ENCODE measurements at regions not wholly inside any gene's neighbourhood (a gene's known extent, or its start where the extent isn't known, plus 50 kb on each side); places are given as distances from the start of the nearest gene placed in this dataset.
A peak's percentile ranks its signal among the peaks of the same experiment; 100 is the strongest.

DNA sequence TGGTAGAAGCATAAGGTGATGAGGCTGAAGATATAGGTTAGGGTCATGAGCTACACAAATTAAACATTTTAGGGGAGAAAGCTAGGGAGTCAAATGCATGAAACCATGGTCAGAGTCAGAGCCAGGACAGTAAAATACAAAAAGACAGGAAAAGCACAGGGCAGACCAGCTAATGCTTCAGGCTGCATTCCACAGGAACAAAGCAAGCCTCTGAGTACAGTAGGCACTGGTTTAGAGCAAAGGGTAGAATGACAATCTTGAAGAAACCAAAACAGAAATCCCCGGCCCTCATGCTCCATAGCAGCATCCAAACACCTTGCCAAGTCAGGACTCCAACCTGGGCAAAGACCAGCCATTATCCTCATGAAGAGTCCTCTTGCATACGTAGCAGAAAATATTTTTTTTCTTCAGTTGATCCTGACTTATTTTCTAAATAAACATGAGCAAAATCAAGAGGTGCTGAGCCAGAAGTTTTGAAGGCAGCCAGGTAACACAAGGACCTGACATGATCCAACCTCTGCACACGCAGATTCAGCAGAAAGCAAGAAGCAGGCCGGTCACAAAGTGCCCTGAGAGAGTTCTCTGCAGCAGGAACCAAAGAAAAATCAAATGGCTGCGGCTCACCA, 273.1 kb downstream of the TTLL7 start:
- DNase-seq (ENCODE audit: low read depth): no peak

DNA sequence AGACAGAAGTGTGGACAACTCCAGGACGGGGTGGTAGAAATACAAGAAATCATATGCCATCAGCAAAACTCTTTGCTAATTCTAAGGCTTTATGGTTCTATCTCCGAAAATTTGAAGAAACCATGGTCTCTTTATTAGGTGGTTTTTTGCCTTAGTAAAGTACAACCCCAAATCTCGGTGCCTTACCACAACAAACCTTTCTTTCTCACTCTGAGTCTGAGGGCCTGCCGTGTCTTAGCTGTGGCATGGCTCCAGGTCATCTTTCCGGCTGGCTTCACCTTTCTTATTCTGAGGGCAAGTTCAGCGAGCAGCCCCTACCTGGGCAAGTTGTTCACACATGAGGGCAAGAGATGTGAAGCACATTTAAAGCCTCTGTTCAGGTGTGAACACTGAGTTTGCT, 280.6 kb downstream of the TTLL7 start:
- DNase-seq (ENCODE audit: low read depth): no peak

DNA sequence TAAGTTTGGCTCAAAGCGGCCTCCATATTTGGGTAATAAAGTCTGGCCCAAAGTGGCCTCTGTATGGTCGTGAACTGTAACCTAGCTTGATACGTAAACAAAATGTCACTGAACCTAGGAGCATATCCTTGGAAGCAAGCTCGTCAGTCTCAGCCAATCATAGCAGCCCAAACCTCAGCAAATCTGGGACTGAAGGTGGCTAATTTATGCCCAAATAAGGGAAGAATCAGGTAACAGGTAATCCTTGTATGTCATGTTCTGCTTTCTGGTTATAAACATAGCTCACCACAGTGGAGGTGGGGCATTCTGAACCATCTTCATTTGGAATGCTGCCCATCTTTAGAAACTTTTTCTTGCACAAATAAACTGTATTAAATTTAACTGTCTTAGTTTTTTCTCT, 281.1 kb downstream of the TTLL7 start:
- no peak for DNase-seq (ENCODE audit: low read depth)

DNA sequence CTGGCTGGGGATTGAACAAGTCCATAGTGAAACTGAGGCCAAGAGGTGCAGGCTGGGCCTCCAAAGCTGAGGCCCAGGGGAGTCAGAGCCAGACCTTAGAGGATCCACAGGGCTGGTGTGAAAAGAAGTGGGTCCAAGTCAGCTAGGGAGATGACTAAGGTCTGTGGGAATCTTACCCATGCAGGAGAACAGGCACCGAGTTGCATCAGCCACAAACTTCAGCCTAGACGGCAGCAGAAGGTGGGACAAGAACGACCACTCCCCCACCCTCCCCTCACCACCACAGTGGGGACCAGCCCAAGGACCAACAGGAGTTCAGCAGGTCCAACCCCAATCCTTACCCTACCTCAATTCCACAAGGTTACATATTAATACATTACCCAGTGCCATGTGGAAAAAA, 282.3 kb downstream of the TTLL7 start:
- DNase-seq (ENCODE audit: low read depth): no peak

DNA sequence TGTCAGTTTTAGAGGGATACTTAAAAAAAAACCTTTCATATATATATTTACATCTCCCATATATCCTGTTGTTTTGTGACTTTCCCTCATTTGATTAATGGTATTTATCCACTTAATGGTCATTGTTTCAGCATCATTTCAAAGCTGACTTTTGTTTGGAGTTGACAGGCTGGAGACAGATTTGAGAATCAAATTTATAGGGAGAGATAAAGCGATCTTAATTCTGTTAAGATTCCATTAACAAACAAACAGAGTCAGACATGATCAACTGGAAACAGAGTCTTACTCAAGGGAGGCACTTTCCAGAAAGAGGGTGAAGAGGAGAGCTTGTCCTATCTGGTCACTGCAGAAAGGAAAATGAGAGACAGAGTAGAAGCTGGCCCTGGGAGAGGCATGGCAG, 283.4 kb downstream of the TTLL7 start:
- DNase-seq (ENCODE audit: low read depth): no peak

DNA sequence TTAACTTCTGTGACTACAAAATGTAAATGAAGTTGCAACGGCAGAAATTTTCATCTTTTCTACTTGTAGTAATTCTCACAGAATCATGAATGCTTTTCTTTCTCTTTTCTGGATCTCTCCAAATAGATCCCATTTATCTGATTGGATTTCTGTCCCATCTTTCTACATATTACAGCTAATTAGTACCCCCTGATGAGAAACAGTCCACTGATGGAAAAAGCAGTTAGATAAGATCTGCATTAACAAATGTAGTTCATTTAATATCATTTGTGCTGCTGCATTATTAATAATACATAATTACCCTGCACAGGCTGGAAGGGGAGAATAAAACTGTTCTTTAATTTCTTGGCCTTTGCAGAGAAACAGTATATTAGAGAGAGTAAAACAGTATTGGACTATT, 289.3 kb downstream of the TTLL7 start:
- no peak for DNase-seq (ENCODE audit: low read depth)

DNA sequence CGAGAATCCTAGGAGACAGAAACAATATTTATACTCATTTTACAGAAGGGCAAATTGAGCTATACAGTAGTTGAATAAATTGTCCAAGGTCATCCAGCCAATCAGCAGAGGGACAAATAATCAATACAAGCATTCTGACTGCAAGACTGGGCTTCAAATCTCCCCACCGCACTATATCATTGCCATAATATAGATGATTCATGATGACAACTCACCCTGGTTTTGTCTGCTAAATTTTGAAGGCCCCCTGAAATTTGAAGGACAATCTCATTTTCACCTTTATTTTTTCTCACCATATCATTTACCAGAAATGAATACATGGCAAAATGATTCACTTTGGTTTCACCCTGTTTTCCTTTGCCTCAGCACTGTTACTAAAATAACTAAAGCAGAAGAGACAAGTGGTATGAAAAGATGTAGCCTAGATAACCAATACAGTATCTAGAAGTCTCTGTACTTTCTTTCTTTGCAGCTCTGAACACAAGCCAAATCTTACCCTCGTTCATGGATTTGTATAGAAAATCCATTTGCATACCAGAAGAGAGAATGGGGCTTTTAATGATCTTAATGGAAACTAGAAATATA, 292.5 kb downstream of the TTLL7 start:
- DNase-seq (ENCODE audit: low read depth): no peak

DNA sequence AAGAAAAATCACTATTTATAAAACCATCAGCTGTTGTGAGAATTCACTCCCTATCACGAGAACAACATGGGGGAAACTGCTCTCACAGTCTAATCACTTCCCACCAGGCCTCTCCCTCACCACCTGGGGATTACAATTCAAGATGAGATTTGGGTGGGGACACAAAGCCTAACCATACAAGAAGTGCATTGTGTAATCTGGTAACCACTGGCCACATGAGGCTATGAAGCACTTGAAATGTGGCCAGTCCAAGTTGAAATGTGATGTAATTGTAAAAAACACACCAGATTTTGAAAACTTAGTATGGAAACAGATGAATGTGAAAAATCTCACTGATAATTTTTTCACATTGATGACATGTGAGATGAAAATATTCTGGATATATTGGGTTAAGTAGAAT, 293.8 kb downstream of the TTLL7 start:
- no peak for DNase-seq (ENCODE audit: low read depth)

DNA sequence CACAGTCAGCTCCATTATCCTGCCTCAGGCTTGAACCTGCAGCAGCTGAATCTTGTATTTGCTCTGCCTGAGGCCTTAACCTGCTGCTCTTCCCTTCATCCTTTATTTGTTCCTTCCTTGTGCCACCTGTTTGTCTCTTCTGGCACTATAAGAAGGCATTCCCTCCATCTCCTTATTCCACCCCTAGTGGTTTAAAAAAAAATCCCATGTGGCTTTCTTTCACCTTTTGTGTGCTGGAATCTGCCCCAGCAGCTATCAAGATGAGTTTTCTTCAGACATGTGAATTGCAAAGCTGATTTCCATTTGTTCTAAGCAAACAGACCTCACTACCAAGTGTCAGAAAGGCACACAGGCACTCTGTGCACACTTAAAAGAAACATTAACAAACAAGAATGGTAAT, 294.6 kb downstream of the TTLL7 start:
- no peak for DNase-seq (ENCODE audit: low read depth)

DNA sequence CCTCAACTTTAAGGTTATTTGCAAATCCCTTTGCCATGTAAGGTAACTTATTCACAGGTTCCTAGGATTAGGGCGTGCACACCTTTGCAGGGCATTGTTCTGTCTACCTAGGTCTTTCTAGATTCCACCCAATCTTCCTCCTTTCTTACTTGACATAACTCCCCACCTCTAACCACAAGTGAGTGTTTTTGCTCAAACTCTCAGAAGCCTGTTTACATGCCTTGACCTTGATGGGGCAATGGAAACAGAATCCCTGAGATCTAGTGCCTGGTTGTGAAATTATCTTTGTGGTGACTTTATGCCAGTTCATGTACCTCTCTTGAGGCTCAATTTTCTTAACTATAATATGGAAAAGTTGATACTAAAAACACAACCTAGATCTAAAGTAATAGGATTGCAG, 296.6 kb downstream of the TTLL7 start:
- no peak for DNase-seq (ENCODE audit: low read depth)

DNA sequence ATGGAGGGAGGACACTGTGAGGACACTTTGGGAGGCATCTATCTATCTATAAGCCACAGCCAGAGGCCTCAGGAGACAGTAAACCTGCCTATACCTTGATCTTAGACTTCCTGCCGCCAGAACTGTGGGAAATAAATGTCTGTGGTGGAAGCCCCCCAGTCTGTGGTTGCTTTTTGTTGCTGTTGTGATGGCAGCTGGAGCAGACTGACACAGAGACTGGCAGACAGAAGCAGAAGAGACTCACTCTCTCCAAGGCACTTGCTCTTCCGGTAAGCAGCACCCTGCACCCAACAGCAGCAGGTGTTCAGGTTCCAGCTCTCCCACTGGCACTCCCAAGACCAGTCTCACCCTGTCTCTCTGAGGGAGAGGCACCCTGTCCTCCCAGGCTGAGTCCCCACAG, 297.6 kb downstream of the TTLL7 start:
- DNase-seq (ENCODE audit: low read depth): no peak

DNA sequence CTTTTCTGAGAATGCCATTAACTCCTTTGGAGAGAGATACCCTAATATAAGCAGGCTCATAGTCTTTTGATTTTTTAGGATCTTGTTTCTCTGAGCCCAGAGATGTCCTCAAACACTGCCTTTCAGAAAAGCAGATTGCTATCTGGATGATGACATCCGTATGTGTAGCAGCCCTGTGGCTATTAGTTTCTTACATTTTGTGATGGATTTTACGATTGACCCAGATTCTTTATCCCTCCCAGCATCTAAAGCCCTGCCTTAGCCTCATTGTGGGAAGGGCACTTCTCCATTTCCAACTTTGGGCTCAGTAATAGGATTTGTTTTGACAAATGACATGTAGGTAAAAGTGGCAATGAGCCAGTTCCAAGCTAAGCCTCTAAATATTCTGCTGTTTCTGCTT, 300.3 kb downstream of the TTLL7 start:
- no peak for DNase-seq (ENCODE audit: low read depth)

DNA sequence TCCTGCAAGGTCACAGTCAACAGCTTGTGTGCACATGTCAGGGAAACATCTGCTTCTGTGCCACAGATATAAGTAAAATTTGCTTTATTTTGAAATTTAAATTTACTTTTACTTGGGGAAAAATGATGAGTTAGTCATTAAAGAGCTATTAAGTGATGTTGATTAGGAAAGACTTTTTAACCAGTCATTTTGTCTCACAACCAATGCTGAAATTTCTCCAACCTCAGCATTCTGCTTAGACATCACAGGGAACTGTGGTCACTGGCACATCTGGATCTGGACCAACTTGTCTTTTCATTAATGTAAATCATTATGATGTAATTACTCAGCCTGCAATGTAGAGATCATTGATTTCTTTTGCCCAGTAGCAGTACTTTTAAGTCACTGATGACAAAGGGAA, 301.0 kb downstream of the TTLL7 start:
- DNase-seq (ENCODE audit: low read depth): no peak

DNA sequence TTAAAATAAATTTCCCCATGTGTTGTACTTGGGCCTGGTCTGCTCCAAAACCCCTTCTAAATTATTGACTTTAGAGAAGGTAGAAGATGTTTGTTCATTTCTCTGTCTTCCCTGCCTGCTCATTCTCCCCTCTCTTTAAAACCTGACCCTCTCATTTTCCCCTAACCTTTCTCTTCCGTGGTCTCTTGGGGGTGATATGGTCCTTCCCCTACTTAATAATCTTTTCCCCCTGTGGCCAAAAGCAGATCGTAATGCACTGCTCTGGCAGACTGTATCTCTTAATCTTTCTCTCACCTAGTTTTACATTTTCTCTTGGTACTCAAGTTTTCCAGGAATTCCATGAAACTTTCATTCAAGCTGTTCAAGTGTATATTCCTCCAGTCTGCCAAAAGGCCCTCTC, 301.7 kb downstream of the TTLL7 start:
- DNase-seq (ENCODE audit: low read depth): no peak

DNA sequence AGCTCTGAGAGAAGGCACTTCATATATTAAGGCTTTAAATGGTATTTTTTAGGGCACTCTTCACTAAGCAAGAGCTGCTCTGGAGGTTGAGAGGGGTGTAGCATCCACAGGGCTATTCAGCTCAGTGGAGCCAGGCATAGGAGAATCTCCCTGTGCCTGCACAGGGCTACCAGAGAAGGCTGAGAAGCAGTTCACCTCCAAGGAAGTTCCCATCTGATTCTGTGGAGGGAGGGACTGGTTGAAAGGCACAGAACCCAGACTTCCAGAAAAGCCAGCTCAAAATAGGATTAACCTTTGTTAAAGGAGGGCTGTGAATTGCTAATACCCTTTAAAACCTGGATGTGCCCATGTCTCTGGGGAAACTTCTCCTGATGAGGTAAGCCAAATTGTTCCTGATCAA, 304.5 kb downstream of the TTLL7 start:
- DNase-seq (ENCODE audit: low read depth): no peak

DNA sequence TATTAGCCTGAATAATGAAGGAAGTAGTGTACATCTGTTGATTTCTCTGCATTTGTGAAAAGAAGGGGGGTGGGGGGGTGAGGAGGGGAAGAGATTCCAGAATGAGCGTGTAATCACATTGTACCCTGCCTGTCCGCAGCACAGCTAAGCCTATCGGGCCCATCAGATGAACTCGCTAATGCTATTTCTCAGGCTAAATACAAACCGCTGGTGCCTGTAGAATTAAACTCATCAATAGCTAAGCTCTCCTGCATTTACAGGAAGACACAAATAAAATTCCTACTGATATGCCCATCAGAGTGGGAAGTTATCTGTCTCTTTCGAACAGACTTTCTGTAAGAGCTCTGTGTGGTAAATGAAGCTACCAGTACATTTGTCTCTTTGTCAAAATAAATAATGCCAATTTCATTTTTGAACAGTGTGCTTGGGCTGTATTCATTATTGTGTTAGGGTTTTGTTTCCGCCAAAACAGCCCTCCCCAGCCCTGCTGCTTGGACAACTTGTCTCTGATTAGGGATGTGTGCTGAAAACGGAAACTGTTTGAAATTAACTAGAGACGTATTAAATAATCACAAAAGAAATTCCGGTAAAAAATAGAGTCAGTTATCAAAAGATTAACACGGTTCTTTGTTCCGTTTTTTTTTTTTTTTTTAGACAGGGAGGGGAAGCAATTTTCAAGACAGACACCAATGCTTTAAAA, 305.4 kb downstream of the TTLL7 start:
- DNase-seq (ENCODE audit: low read depth): no peak

DNA sequence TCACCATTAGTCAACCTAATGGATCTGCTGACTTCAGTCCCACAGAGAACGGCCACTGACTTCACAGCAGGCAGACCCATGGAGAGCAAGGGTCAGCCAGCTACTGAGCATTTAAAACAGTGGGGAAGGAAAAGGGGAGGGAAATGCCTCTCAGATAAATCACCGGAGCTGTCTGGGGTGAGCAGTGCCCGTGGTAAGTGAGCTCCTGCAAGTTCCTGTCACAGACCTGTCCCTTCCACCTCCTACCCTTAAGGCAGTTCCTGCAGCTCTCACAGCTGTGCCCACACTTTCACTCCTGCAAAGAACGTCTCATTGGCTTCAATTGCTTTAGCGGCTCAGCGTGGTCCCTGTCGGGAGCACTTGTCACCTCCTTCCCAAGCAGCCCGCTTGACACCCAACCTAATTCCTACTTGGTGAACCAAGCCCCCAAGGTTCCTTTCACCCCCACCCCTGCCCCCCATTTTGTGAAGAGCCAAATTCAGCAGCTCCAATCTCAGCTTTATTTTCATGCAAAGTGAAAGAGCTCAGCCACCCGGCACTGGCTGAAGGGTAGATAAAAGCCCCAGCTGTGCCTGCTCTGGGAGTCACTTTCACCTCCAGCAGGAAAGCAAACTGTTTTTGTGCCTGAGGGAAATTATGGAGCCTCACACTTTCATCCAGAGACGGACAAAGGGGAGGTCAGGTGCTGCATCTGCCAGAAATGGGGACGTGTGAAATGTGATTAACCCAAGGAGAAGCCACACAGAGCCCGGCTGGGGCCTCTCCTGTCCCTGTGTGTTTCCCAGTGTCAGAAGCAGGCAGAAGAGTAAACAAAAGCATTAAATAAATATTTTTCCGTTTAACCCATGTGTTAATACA, 306.2 kb downstream of the TTLL7 start:
- DNase-seq (ENCODE audit: low read depth): peak; percentile 1

DNA sequence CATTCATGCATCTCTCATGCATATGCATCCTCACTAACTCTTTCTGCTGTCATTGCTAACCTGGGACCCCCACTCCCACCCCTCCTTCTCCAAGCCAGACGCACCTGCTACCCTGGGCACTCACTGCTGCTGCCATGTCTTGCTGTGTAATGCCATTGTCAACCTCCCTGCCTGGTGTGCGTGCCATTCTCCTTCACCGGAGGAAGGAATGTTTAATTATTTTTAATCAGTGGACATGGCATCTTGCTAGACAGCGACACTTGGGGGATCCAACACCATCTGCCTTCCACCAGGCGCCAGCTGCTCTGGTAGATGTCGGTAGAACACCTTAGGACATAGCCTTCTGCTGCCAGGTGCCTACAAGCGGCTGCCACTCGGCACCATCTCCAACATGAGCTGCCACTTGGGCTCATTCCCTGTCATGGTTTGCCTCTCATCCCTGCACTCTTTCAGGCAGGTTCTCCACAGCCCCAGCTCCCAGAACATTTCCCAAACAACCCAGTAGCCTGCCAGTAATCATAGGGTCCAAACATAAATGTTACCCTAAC, 306.9 kb downstream of the TTLL7 start:
- DNase-seq (ENCODE audit: low read depth): no peak

DNA sequence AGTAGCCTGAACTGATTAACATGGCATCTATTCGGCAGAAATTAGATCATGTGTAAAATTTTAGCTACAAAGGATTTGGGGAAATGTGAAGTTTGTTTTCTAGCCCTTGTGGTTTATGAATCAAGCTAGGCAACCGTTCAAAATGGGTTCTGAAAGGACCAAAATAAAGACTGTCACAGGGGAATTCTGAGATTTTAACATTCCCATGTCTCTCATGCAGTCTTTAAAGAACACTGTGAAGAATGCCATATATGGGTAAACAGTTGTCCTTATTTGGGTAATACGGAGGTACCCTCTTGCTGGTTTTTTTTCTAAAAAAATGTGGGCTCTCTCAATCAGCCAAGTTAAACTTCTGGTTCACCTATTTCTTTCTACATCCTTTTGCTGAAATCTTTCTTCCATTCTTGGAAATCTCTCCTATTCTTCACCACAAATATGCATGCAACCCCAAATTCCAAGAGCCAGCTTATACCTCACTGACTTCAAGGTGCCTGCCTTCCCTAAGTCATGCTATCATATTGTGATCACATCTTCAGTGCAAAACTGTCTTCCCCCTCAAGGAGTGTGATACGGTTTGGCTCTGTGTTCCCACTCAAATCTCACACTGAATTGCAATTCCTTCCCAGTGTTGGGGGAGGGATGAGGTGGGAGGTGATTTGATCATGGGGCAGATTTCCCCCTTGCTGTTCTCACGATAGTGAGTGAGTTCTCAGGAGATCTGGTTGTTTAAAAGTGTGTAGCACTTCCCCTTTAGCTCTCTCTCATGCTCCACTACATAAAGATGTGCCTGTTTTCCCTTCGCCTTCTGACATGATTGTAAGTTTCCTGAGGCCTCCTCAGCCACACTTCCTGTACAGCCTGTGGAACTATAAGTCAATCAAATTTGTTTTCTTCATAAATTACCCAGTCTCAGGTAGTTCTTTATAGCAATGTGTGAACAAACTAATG, 308.7 kb downstream of the TTLL7 start:
- DNase-seq (ENCODE audit: low read depth): no peak

DNA sequence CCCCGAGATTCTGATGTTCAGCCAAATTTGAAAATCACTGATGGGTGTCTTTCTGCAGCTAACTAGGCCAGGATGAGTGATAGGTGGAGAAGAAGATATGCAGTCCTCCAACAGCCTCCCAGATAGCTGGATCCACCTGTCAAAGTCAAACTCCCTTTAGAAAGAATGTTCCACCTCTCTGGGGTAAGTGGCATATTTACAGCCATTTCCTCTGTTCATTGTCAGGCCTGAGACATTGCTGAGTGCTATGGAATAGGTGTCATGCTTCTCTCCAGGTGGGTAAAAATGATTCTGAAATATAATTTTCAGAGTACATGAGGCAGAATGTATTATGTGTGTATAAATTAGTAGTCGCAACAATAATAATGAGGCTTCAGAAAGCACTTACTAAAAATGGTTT, 316.8 kb downstream of the TTLL7 start:
- no peak for DNase-seq (ENCODE audit: low read depth)

DNA sequence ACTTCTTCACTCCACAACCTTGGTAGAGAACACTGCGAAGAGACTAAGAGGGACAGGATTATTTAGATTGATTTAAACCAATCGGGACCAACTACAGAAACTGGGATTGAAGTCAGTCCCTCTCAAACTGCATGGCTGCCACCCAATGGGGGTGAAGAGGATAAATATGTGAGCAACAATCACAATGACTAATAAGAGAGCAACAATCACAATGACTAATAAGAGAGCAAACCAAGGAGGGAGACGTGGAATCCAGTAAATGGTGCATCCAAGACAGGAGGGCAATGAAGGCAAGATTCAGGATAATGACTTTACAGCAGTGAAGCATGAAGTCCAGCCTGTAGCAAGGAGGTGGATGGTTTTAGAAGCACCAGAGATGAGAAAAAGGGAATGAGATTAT, 322.8 kb downstream of the TTLL7 start:
- DNase-seq (ENCODE audit: low read depth): no peak

Data from ELR (cell line).